Cardiac muscle cell (in vitro differentiated cells and primary cell): ENCODE measurements at regions not wholly inside any gene's neighbourhood (a gene's known extent, or its start where the extent isn't known, plus 50 kb on each side); places are given as distances from the start of the nearest gene placed in this dataset.
A peak's percentile ranks its signal among the peaks of the same experiment; 100 is the strongest.

Source experiments
- DNase-seq, 2 donors: peaks; one replicate each; pipeline versions ENCODE4 v3.0.0 to v3.0.0-alpha.2; 2010 to 2017; ENCODE audit warnings: low read depth in 1 of 2, low spot score in 1 of 2
- H3K27ac ChIP-seq: fragments of 200-600 bp; sonication (generic); 2 replicates; pipeline ENCODE4 v1.5.1; 2016
- H3K27me3 ChIP-seq: fragments of 200-600 bp; sonication (generic); 2 replicates; pipeline ENCODE4 v1.6.0; 2016; ENCODE audit warnings: control low read depth
- H3K36me3 ChIP-seq: fragments of 200-600 bp; sonication (generic); 2 replicates; pipeline ENCODE4 v1.5.1; 2016; ENCODE audit warnings: control low read depth
- H3K4me1 ChIP-seq: fragments of 200-600 bp; sonication (generic); 2 replicates; pipeline ENCODE4 v1.8.1; 2017; ENCODE audit warnings: low read depth, mild to moderate bottlenecking, mixed run types
- H3K4me3 ChIP-seq: fragments of 200-600 bp; sonication (generic); 2 replicates; pipeline ENCODE4 v1.5.1; 2016; ENCODE audit warnings: mild to moderate bottlenecking
- H3K9me3 ChIP-seq: fragments of 200-600 bp; sonication (generic); 2 replicates; pipeline ENCODE4 v1.5.1; 2017; ENCODE audit warnings: low read depth, mild to moderate bottlenecking, control low read depth
- TF ChIP-seq, protein P1 (sequence below): IDR thresholded peaks from 2 replicates; pipeline ENCODE4 v1.5.1; 2012; ENCODE audit warnings: low read depth, mild to moderate bottlenecking, low read length

GRCh38 chr1:72930528-72930927 lies 648.2 kb upstream of the NEGR1 start:
- DNase-seq: no peak
- Histone ChIP-seq H3K4me3 (no peak overlapping the region), H3K9me3 (no peaks in the 10 kb centered on the region)

GRCh38 chr1:72918940-72919339 lies 636.6 kb upstream of the NEGR1 start:
- TF ChIP-seq, protein P1, sequence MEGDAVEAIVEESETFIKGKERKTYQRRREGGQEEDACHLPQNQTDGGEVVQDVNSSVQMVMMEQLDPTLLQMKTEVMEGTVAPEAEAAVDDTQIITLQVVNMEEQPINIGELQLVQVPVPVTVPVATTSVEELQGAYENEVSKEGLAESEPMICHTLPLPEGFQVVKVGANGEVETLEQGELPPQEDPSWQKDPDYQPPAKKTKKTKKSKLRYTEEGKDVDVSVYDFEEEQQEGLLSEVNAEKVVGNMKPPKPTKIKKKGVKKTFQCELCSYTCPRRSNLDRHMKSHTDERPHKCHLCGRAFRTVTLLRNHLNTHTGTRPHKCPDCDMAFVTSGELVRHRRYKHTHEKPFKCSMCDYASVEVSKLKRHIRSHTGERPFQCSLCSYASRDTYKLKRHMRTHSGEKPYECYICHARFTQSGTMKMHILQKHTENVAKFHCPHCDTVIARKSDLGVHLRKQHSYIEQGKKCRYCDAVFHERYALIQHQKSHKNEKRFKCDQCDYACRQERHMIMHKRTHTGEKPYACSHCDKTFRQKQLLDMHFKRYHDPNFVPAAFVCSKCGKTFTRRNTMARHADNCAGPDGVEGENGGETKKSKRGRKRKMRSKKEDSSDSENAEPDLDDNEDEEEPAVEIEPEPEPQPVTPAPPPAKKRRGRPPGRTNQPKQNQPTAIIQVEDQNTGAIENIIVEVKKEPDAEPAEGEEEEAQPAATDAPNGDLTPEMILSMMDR: no peak
- Histone ChIP-seq H3K4me3 (no peak overlapping the region), H3K27ac (no peak overlapping the region), H3K9me3 (no peaks in the 10 kb centered on the region), H3K36me3 (no peaks in the 10 kb centered on the region), H3K4me1 (no peaks in the 10 kb centered on the region), H3K27me3 (no peaks in the 10 kb centered on the region)
- DNase-seq: no peak

More at GRCh38 chr1:72930528-72930927, 648.2 kb upstream of the NEGR1 start:
- no peaks in the 10 kb centered on the region for H3K27me3 ChIP-seq
- no peaks in the 10 kb centered on the region for H3K36me3 ChIP-seq
- no peaks in the 10 kb centered on the region for H3K4me1 ChIP-seq
- no peak overlapping the region for H3K27ac ChIP-seq
- TF ChIP-seq, protein P1: no peak

- DNase-seq: no peak
- TF ChIP-seq, protein P1: no peak
- Histone ChIP-seq H3K9me3 (no peaks in the 10 kb centered on the region), H3K27me3 (no peaks in the 10 kb centered on the region), H3K4me3 (no peak overlapping the region), H3K36me3 (no peaks in the 10 kb centered on the region), H3K27ac (no peak overlapping the region), H3K4me1 (no peaks in the 10 kb centered on the region)
Measured at GRCh38 chr1:72917920-72918319, 635.6 kb upstream of the NEGR1 start.

- Histone ChIP-seq H3K36me3 (no peaks in the 10 kb centered on the region), H3K9me3 (no peaks in the 10 kb centered on the region), H3K4me1 (no peaks in the 10 kb centered on the region), H3K27ac (no peak overlapping the region), H3K4me3 (no peak overlapping the region), H3K27me3 (no peaks in the 10 kb centered on the region)
- peak in 1 of 2 donors; percentile 35 for DNase-seq
- TF ChIP-seq, protein P1: no peak
Measured at GRCh38 chr1:72915581-72915980, 633.2 kb upstream of the NEGR1 start.

- DNase-seq: no peak
- no peak overlapping the region for H3K27ac ChIP-seq
- H3K4me3 ChIP-seq: no peak overlapping the region
- H3K4me1 ChIP-seq: no peaks in the 10 kb centered on the region
- H3K9me3 ChIP-seq: no peaks in the 10 kb centered on the region
- TF ChIP-seq, protein P1: no peak
- H3K36me3 ChIP-seq: no peaks in the 10 kb centered on the region
- H3K27me3 ChIP-seq: no peaks in the 10 kb centered on the region
Measured at GRCh38 chr1:72911656-72912055, 629.3 kb upstream of the NEGR1 start.

DNA sequence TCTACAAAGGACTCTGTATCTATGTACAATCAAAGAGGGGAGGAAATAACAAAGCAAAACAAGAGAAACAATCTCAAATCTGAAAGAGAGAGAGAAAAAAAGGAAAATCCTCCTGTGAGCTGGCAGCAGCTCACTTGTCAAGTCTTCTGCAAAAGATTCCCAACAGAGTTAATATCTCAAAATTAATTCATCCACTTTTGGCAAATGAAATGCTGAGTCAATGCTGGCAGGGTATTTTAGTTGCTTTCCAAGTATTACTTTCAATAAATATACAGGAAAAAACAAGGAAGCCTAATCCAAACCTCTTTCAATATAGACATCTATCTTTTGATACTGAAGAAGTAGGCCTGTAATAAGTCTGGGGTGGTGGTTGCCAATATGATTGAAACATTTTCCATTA lies 613.9 kb upstream of the NEGR1 start:
- H3K27ac ChIP-seq: no peak overlapping the region
- no peak for DNase-seq
- H3K4me3 ChIP-seq: no peak overlapping the region
- no peaks in the 10 kb centered on the region for H3K27me3 ChIP-seq
- TF ChIP-seq, protein P1: no peak
- H3K4me1 ChIP-seq: no peaks in the 10 kb centered on the region
- no peaks in the 10 kb centered on the region for H3K36me3 ChIP-seq
- H3K9me3 ChIP-seq: no peaks in the 10 kb centered on the region
